Left lung (tissue), 4 donors: ENCODE measurements at regions not wholly inside any gene's neighbourhood (a gene's known extent, or its start where the extent isn't known, plus 50 kb on each side); places are given as distances from the start of the nearest gene placed in this dataset.

ENCODE experiments used
- ATAC-seq: fragments of 200-7000 bp; cut with Tn5 transposase; one replicate; pipeline ENCODE4 v1.9.1; 2020; ENCODE audit warnings: moderate library complexity
- DNase-seq, 4 donors: peaks; one replicate each; pipeline ENCODE4 v3.0.0-alpha.2; 2013 to 2020
- H3K27ac ChIP-seq, 2 donors: fragments of 200-600 bp; sonication (generic) in 1 of 2; one replicate each; pipeline versions ENCODE4 v1.5.0 to v1.8.0; 2020 to 2021
- H3K27me3 ChIP-seq, 2 donors: fragments of 200-600 bp; sonication (generic) in 1 of 2; one replicate each; pipeline versions ENCODE4 v1.5.0 to v1.8.0; 2020 to 2021
- H3K36me3 ChIP-seq, 2 donors: fragments of 200-600 bp; sonication (generic) in 1 of 2; one replicate each; pipeline versions ENCODE4 v1.5.0 to v1.8.0; 2020 to 2021
- H3K4me1 ChIP-seq, 2 donors: fragments of 200-600 bp; one replicate each; pipeline ENCODE4 v1.8.0; 2021
- H3K4me3 ChIP-seq, 2 donors: fragments of 200-600 bp; sonication (generic) in 1 of 2; one replicate each; pipeline versions ENCODE4 v1.5.0 to v1.8.0; 2020 to 2021; ENCODE audit warnings: mild to moderate bottlenecking in 1 of 2
- H3K9me3 ChIP-seq, 2 donors: fragments of 200-600 bp; sonication (generic) in 1 of 2; one replicate each; pipeline versions ENCODE4 v1.5.0 to v1.8.0; 2020 to 2021
- intact Hi-C, 2 donors: fragments of 100-400 bp; cut with DNase I; formaldehyde crosslinking; loops; one replicate each; pipeline versions ENCODE4 v1.11.2 to v1.14.2; 2022
- TF ChIP-seq, protein P1 (sequence below), 2 donors: fragments of 200-600 bp; sonication (generic) in 1 of 2; IDR thresholded peaks; one replicate each; pipeline versions ENCODE4 v1.5.0 to v1.8.0; 2021; ENCODE audit warnings: antibody characterized with exemption in 2 of 2
- donor health status: DM: no; HTN: yes; CAD: no.
- donor health status: DM: no; HTN: no; CAD: no.

DNA sequence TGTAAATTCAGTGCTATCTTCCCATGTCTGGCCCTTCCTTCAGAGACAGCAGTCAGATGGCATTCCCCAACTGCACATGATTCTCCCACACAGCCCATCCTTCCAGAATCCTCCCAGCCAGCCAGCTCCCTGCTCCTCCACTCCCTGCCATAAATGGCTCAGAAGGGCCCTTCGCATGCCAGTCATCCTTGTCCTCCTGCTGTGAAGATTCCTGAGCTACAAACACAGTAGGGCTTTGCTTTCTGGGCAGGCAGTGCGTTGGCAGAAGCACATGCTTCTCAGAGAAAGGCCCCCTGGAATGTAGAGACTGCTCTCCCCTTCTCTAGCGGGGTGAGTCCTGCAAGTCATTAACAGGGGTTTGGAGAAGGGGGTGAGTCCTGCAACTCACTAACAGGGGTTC lies 71.9 kb downstream of the TEX51 start:
- Histone ChIP-seq H3K36me3 (no peaks in the 10 kb centered on the region), H3K27me3 (peaks cover 0 to 34% of the 10 kb centered on the region in 2 donors), H3K4me3 (no peak overlapping the region), H3K27ac (no peak overlapping the region), H3K9me3 (no peaks in the 10 kb centered on the region), H3K4me1 (peaks cover 0 to 7% of the 10 kb centered on the region in 2 donors)
- DNase-seq (no peak), ATAC-seq (no peak)
- intact Hi-C loops = no loop called here
- TF ChIP-seq, protein P1, sequence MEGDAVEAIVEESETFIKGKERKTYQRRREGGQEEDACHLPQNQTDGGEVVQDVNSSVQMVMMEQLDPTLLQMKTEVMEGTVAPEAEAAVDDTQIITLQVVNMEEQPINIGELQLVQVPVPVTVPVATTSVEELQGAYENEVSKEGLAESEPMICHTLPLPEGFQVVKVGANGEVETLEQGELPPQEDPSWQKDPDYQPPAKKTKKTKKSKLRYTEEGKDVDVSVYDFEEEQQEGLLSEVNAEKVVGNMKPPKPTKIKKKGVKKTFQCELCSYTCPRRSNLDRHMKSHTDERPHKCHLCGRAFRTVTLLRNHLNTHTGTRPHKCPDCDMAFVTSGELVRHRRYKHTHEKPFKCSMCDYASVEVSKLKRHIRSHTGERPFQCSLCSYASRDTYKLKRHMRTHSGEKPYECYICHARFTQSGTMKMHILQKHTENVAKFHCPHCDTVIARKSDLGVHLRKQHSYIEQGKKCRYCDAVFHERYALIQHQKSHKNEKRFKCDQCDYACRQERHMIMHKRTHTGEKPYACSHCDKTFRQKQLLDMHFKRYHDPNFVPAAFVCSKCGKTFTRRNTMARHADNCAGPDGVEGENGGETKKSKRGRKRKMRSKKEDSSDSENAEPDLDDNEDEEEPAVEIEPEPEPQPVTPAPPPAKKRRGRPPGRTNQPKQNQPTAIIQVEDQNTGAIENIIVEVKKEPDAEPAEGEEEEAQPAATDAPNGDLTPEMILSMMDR (IDR thresholded peaks at IDR 0.05) = no peak

DNA sequence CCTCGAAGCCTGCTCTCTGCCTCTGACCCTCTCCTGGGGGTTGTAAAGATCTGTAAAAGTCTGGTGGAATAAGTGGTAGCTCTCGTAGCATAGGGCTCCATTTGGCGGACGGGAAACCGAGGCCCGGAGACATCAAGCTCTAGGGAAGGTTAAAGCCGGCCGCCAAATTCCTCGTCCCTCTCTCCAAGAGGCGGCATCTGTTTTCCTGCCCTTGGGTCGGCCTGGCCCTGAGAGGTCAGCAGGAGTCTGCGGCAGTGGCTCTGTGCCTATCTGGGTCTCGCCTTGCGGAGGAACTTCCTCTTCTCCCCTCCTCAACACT lies 72.4 kb downstream of the TEX51 start:
- ATAC-seq (no peak), DNase-seq (peak in 1 of 4 donors; percentile 70)
- H3K4me3 ChIP-seq = no peak overlapping the region
- H3K36me3 ChIP-seq = no peaks in the 10 kb centered on the region
- TF ChIP-seq, protein P1 (IDR thresholded peaks at IDR 0.05) = no peak
- H3K9me3 ChIP-seq = no peaks in the 10 kb centered on the region
- intact Hi-C loops = no loop called here
- peaks cover 0 to 7% of the 10 kb centered on the region in 2 donors for H3K4me1 ChIP-seq
- H3K27ac ChIP-seq = no peak overlapping the region
- H3K27me3 ChIP-seq = peaks cover 0 to 34% of the 10 kb centered on the region in 2 donors

DNA sequence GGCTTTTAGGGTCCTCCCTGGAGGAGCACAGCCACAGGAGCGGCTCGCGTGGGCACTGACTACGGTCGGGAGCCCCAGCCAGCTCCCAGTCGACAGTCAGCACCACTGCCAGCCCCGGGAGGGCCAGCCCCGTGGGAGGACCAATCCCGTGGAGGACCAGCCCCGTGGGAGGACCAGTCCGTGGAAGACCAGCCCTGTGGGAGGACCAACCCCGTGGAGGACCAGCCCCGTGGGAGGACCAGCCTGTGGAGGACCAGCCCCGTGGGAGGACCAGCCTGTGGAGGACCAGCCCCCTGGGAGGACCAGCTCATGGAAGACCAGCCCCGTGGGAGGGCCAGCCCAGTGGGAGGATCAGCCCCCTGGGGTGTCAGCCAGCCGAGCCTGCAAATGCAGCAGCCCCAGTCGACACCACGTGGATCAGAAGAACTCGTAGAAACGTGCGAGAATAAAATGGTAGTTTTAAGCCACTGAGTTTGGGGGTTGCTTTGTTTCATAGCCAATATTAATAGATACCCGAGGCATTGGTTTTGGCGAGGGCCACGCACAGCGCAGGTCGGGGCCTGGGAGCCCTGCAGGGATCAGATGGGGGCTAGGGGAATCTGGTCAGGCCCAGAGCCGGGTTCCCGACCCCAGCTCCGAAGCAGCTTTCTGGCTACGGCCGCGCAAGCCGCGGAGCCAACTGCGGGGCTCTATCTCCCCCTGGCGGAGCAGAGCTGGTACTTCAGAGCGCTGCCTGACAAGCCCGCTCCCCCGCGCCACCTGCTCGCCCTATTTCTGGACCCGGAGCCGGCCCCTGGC lies 73.0 kb downstream of the TEX51 start:
- Histone ChIP-seq H3K36me3 (no peaks in the 10 kb centered on the region), H3K27me3 (peaks cover 0 to 34% of the 10 kb centered on the region in 2 donors), H3K4me3 (peak overlapping the region; percentile 18 to 24), H3K4me1 (peaks cover 0 to 7% of the 10 kb centered on the region in 2 donors), H3K9me3 (no peaks in the 10 kb centered on the region), H3K27ac (no peak overlapping the region)
- TF ChIP-seq, protein P1 (IDR thresholded peaks at IDR 0.05) = peak; percentile 94 to 95
- ATAC-seq = peak; percentile 97
- DNase-seq = peak; percentile 67 to 91 (median 74)
- intact Hi-C loops = no loop called here

DNA sequence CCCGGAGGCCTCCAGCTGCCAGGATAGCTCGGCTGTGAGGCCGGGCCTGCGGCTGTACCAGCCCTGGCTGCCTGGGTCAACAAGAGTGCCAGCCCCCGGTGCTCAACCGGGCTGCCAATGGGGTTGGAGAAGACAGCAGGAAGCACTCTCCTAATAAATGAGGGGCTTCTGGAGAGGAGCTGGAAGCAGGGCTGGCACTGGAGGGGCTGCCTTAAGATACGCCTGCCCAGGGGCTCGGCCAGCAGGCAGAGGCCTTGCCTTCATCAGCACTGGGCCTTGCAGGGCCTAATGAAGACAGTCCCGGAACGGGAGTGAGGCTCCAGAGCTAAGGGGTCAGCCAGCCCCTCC lies 73.6 kb downstream of the TEX51 start:
- H3K4me3 ChIP-seq = no peak overlapping the region
- DNase-seq (no peak), ATAC-seq (no peak)
- no peak overlapping the region for H3K27ac ChIP-seq
- H3K4me1 ChIP-seq = peaks cover 0 to 7% of the 10 kb centered on the region in 2 donors
- H3K36me3 ChIP-seq = no peaks in the 10 kb centered on the region
- peaks cover 0 to 34% of the 10 kb centered on the region in 2 donors for H3K27me3 ChIP-seq
- intact Hi-C loops = no loop called here
- TF ChIP-seq, protein P1 (IDR thresholded peaks at IDR 0.05) = peak in 1 of 2 donors; percentile 54
- H3K9me3 ChIP-seq = no peaks in the 10 kb centered on the region

DNA sequence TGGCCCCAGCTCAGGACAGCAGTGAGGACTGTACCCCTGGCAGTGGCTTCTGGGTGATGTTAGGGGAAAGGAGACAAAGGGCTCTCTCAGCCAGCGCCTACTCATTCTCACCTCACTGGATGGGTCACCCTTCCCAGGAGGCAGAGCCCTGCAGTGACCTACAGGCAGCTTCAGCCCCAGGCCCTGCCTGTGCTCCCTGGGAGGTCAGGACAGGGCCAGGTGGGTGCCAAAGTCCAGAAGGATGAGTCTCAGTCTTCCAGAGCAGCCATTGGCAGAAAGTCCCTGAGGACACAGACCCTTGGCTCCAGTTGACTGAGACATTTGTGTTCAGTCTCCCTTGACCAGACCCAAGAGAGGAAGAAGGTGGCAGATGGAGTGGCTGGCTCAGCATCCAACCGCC lies 75.1 kb downstream of the TEX51 start:
- Histone ChIP-seq H3K4me1 (peaks cover 0 to 7% of the 10 kb centered on the region in 2 donors), H3K4me3 (no peak overlapping the region), H3K36me3 (no peaks in the 10 kb centered on the region), H3K9me3 (no peaks in the 10 kb centered on the region), H3K27ac (no peak overlapping the region), H3K27me3 (peaks cover 0 to 34% of the 10 kb centered on the region in 2 donors)
- ATAC-seq = no peak
- no peak for DNase-seq
- intact Hi-C loops = no loop called here
- TF ChIP-seq, protein P1 (IDR thresholded peaks at IDR 0.05) = no peak
